ENCODE measurements at regions not wholly inside any gene's neighbourhood (a gene's known extent, or its start where the extent isn't known, plus 50 kb on each side); places are given as distances from the start of the nearest gene placed in this dataset.

DNA sequence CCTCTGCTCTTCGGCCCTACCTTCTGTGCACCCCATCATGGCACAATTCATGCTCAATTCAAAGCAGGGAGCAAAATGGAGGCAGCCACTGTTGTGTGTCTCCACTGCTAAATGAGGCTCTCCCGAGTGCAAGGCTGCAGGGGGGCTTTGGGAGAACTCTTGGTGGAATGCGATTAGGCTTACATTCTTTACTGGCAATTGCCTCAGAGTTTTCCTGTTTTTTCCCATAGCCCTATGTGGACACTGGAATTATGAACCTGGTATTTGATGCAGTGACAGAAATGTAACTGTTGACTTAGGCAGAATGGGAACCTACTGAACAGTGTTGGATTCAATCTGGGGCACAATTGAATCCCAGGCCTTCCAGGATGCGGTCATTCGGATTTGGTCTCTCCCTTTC, 187.9 kb upstream of the GMDS start:
- TF ChIP-seq RAD21 (IDR thresholded peaks at IDR 0.05; ENCODE audit: low read depth) (no peak), EP300 (IDR thresholded peaks at IDR 0.05; ENCODE audit: borderline replicate concordance) (no peak)
- TF ChIP-seq, protein P1, sequence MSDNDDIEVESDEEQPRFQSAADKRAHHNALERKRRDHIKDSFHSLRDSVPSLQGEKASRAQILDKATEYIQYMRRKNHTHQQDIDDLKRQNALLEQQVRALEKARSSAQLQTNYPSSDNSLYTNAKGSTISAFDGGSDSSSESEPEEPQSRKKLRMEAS (IDR thresholded peaks at IDR 0.05): no peak
